ENCODE measurements at regions not wholly inside any gene's neighbourhood (a gene's known extent, or its start where the extent isn't known, plus 50 kb on each side); places are given as distances from the start of the nearest gene placed in this dataset.

DNA sequence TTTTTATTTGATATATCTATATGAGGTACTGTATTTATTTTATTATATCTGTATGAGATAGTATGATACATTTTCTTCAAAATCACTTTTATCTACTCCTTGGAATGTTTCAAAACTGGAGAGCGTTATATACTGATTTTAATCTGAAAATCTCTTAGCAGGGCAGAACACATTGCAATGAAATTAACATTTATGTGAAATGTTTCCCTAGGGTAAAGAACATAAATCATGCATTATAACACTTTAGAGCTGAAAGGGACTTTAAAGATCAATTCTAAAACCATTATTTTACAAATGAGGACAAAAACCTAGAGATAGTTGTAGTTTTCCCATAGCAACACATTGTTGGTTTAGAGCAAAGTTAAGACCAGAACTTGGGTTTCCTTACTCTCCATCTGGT, 153.7 kb downstream of the ATOH1 start:
- H4K20me1 ChIP-seq (ENCODE audit: control insufficient read depth, insufficient read depth), result no peaks in the 10 kb centered on the region
- H2AFZ ChIP-seq (ENCODE audit: control insufficient read depth, low read depth, low read length), result no peak overlapping the region
- no peaks in the 10 kb centered on the region for H3K9me3 ChIP-seq (replicated peaks; ENCODE audit: control insufficient read depth, insufficient read depth, low read length)
- no peak for ATAC-seq
- no peaks in the 10 kb centered on the region for H3K79me2 ChIP-seq (ENCODE audit: control insufficient read depth, insufficient read depth, low read length)
- FAIRE-seq, result no peak
- in situ Hi-C loops (cut with MboI), result no loop called here
- no peak overlapping the region for H3K27ac ChIP-seq (ENCODE audit: control insufficient read depth, insufficient read depth)
- H3K27me3 ChIP-seq (replicated peaks in 1 of 2; ENCODE audit: control insufficient read depth in 2 of 2, insufficient read depth in 2 of 2, low read length in 1 of 2), result no peaks in the 10 kb centered on the region
- SMC1A ChIA-PET (ENCODE audit: uncharacterized antibody, unreplicated experiment), result no interaction called here
- H3K4me3 ChIP-seq, result no peak overlapping the region
- intact Hi-C loops (cut with micrococcal nuclease; ENCODE audit: unreplicated experiment), result no loop called here
- no TSS peak for BruUV-seq (replicated peaks)
- no peaks in the 10 kb centered on the region for H3K4me1 ChIP-seq (ENCODE audit: control insufficient read depth, insufficient read depth, low read length)
- no peak for DNase-seq (ENCODE audit: low read depth, low spot score)
- no peak overlapping the region for H3K9ac ChIP-seq (ENCODE audit: control insufficient read depth, insufficient read depth, low read length)
- RAD21 ChIA-PET (ENCODE audit: unreplicated experiment), result no interaction called here
- no peaks in the 10 kb centered on the region for H3K36me3 ChIP-seq (ENCODE audit: control insufficient read depth in 2 of 2, insufficient read depth in 2 of 2, low read length in 1 of 2)
- WGBS (ENCODE audit: insufficient coverage, insufficient replicate concordance, low lambda C conversion rate, missing lambda C conversion rate), result 35% methylated on average over 1 of the region's 1 CpG
- POLR2A ChIA-PET, result no interaction called here
- CTCF ChIA-PET, result no interaction called here
- no peak overlapping the region for H3K4me2 ChIP-seq (ENCODE audit: control insufficient read depth, insufficient read depth)
- no peak for TF ChIP-seq KAT2A (conservative IDR thresholded peaks at IDR 0.05; ENCODE audit: control insufficient read depth, low read depth, low read length)
- TF ChIP-seq, protein P1, sequence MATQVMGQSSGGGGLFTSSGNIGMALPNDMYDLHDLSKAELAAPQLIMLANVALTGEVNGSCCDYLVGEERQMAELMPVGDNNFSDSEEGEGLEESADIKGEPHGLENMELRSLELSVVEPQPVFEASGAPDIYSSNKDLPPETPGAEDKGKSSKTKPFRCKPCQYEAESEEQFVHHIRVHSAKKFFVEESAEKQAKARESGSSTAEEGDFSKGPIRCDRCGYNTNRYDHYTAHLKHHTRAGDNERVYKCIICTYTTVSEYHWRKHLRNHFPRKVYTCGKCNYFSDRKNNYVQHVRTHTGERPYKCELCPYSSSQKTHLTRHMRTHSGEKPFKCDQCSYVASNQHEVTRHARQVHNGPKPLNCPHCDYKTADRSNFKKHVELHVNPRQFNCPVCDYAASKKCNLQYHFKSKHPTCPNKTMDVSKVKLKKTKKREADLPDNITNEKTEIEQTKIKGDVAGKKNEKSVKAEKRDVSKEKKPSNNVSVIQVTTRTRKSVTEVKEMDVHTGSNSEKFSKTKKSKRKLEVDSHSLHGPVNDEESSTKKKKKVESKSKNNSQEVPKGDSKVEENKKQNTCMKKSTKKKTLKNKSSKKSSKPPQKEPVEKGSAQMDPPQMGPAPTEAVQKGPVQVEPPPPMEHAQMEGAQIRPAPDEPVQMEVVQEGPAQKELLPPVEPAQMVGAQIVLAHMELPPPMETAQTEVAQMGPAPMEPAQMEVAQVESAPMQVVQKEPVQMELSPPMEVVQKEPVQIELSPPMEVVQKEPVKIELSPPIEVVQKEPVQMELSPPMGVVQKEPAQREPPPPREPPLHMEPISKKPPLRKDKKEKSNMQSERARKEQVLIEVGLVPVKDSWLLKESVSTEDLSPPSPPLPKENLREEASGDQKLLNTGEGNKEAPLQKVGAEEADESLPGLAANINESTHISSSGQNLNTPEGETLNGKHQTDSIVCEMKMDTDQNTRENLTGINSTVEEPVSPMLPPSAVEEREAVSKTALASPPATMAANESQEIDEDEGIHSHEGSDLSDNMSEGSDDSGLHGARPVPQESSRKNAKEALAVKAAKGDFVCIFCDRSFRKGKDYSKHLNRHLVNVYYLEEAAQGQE (IDR thresholded peaks at IDR 0.05; ENCODE audit: low read depth, low read length), result no peak
- no peak for TF ChIP-seq BMI1 (IDR thresholded peaks at IDR 0.05; ENCODE audit: borderline replicate concordance)
- TF ChIP-seq, protein P2, sequence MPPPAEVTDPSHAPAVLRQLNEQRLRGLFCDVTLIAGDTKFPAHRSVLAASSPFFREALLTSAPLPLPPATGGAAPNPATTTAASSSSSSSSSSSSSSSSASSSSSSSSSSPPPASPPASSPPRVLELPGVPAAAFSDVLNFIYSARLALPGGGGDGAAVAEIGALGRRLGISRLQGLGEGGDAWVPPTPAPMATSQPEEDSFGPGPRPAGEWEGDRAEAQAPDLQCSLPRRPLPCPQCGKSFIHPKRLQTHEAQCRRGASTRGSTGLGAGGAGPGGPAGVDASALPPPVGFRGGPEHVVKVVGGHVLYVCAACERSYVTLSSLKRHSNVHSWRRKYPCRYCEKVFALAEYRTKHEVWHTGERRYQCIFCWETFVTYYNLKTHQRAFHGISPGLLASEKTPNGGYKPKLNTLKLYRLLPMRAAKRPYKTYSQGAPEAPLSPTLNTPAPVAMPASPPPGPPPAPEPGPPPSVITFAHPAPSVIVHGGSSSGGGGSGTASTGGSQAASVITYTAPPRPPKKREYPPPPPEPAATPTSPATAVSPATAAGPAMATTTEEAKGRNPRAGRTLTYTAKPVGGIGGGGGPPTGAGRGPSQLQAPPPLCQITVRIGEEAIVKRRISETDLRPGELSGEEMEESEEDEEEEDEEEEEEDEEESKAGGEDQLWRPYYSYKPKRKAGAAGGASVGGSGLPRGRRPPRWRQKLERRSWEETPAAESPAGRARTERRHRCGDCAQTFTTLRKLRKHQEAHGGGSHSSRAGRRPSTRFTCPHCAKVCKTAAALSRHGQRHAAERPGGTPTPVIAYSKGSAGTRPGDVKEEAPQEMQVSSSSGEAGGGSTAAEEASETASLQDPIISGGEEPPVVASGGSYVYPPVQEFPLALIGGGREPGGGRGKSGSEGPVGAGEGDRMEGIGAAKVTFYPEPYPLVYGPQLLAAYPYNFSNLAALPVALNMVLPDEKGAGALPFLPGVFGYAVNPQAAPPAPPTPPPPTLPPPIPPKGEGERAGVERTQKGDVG (CRISPR knock-in tag; IDR thresholded peaks at IDR 0.05), result no peak
- TF ChIP-seq, protein P3, sequence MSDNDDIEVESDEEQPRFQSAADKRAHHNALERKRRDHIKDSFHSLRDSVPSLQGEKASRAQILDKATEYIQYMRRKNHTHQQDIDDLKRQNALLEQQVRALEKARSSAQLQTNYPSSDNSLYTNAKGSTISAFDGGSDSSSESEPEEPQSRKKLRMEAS (IDR thresholded peaks at IDR 0.05; ENCODE audit: low read depth, low read length), result no peak
- no peak for TF ChIP-seq CHD4 (IDR thresholded peaks at IDR 0.05)
- TF ChIP-seq PML (IDR thresholded peaks at IDR 0.05; ENCODE audit: low read length), result no peak
- TF ChIP-seq, protein P4, sequence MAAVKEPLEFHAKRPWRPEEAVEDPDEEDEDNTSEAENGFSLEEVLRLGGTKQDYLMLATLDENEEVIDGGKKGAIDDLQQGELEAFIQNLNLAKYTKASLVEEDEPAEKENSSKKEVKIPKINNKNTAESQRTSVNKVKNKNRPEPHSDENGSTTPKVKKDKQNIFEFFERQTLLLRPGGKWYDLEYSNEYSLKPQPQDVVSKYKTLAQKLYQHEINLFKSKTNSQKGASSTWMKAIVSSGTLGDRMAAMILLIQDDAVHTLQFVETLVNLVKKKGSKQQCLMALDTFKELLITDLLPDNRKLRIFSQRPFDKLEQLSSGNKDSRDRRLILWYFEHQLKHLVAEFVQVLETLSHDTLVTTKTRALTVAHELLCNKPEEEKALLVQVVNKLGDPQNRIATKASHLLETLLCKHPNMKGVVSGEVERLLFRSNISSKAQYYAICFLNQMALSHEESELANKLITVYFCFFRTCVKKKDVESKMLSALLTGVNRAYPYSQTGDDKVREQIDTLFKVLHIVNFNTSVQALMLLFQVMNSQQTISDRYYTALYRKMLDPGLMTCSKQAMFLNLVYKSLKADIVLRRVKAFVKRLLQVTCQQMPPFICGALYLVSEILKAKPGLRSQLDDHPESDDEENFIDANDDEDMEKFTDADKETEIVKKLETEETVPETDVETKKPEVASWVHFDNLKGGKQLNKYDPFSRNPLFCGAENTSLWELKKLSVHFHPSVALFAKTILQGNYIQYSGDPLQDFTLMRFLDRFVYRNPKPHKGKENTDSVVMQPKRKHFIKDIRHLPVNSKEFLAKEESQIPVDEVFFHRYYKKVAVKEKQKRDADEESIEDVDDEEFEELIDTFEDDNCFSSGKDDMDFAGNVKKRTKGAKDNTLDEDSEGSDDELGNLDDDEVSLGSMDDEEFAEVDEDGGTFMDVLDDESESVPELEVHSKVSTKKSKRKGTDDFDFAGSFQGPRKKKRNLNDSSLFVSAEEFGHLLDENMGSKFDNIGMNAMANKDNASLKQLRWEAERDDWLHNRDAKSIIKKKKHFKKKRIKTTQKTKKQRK (IDR thresholded peaks at IDR 0.05; ENCODE audit: low read depth, low read length), result no peak
- TF ChIP-seq, protein P5, sequence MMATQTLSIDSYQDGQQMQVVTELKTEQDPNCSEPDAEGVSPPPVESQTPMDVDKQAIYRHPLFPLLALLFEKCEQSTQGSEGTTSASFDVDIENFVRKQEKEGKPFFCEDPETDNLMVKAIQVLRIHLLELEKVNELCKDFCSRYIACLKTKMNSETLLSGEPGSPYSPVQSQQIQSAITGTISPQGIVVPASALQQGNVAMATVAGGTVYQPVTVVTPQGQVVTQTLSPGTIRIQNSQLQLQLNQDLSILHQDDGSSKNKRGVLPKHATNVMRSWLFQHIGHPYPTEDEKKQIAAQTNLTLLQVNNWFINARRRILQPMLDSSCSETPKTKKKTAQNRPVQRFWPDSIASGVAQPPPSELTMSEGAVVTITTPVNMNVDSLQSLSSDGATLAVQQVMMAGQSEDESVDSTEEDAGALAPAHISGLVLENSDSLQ (IDR thresholded peaks at IDR 0.05), result no peak
- TF ChIP-seq, protein P6, sequence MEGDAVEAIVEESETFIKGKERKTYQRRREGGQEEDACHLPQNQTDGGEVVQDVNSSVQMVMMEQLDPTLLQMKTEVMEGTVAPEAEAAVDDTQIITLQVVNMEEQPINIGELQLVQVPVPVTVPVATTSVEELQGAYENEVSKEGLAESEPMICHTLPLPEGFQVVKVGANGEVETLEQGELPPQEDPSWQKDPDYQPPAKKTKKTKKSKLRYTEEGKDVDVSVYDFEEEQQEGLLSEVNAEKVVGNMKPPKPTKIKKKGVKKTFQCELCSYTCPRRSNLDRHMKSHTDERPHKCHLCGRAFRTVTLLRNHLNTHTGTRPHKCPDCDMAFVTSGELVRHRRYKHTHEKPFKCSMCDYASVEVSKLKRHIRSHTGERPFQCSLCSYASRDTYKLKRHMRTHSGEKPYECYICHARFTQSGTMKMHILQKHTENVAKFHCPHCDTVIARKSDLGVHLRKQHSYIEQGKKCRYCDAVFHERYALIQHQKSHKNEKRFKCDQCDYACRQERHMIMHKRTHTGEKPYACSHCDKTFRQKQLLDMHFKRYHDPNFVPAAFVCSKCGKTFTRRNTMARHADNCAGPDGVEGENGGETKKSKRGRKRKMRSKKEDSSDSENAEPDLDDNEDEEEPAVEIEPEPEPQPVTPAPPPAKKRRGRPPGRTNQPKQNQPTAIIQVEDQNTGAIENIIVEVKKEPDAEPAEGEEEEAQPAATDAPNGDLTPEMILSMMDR (IDR thresholded peaks at IDR 0.05 in 2 of 3, conservative IDR thresholded peaks at IDR 0.05 in 1 of 3; ENCODE audit: control insufficient read depth in 2 of 3, extremely low read depth in 1 of 3, insufficient read depth in 1 of 3, low read depth in 3 of 3, low read length in 3 of 3), result no peak
- no peak for TF ChIP-seq BRCA1 (IDR thresholded peaks at IDR 0.05; ENCODE audit: low read depth, low read length)

Data from GM12878 (cell line).